ENCODE measurements at regions not wholly inside any gene's neighbourhood (a gene's known extent, or its start where the extent isn't known, plus 50 kb on each side); places are given as distances from the start of the nearest gene placed in this dataset.

GRCh38 chr17:70369391-70369790, 200.1 kb downstream of the KCNJ2 start:
- no peaks in the 10 kb centered on the region for H3K9me3 ChIP-seq (ENCODE audit: control insufficient read depth, low read depth, low read length)
- H3K79me2 ChIP-seq (ENCODE audit: control insufficient read depth, insufficient read depth, low read length): no peaks in the 10 kb centered on the region
- no peak for DNase-seq (ENCODE audit: low read depth, low spot score)
- H3K4me2 ChIP-seq (ENCODE audit: control insufficient read depth, extremely low read depth, insufficient read depth, low read depth, low read length): no peak overlapping the region
- no peak overlapping the region for H3K4me3 ChIP-seq (ENCODE audit: control insufficient read depth in 2 of 3, extremely low read depth in 1 of 3, insufficient read depth in 2 of 3, low read depth in 1 of 3, low read length in 3 of 3)
- TF ChIP-seq EZH2 (IDR thresholded peaks at IDR 0.05; ENCODE audit: low read length): no peak
- no peak for TF ChIP-seq CTCF (optimal IDR thresholded peaks at IDR 0.05 in 1 of 3, IDR thresholded peaks at IDR 0.05 in 1 of 3, conservative IDR thresholded peaks at IDR 0.05 in 1 of 3; ENCODE audit: extremely low read depth in 1 of 3, insufficient read depth in 2 of 3, low read length in 3 of 3)
- no peaks in the 10 kb centered on the region for H3K9me1 ChIP-seq (ENCODE audit: control insufficient read depth, extremely low read depth, insufficient read depth, low read length)
- H2AFZ ChIP-seq (ENCODE audit: control insufficient read depth, low read length): no peak overlapping the region
- H3K27me3 ChIP-seq (ENCODE audit: control insufficient read depth, extremely low read depth, insufficient read depth, low read length): no peaks in the 10 kb centered on the region
- H3K4me1 ChIP-seq (ENCODE audit: control insufficient read depth, extremely low read depth, insufficient read depth, low read length): no peaks in the 10 kb centered on the region
- no peaks in the 10 kb centered on the region for H3K36me3 ChIP-seq (ENCODE audit: control insufficient read depth in 2 of 2, extremely low read depth in 1 of 2, insufficient read depth in 2 of 2, low read length in 2 of 2)
- no peak for FAIRE-seq
- H3K9ac ChIP-seq (ENCODE audit: control insufficient read depth, extremely low read depth, insufficient read depth, low read length): no peak overlapping the region
- H4K20me1 ChIP-seq (ENCODE audit: control insufficient read depth, extremely low read depth, insufficient read depth, low read length): no peaks in the 10 kb centered on the region
- dilution Hi-C loops (cut with MboI; ENCODE audit: extremely low pct_ligation_motif_present, low sequenced_read_pairs): no loop called here
- H3K27ac ChIP-seq (ENCODE audit: control insufficient read depth, insufficient read depth, low read length): no peak overlapping the region

- Histone ChIP-seq H3K4me1 (ENCODE audit: control insufficient read depth, extremely low read depth, insufficient read depth, low read length) (no peaks in the 10 kb centered on the region), H3K4me3 (ENCODE audit: control insufficient read depth in 2 of 3, extremely low read depth in 1 of 3, insufficient read depth in 2 of 3, low read depth in 1 of 3, low read length in 3 of 3) (no peak overlapping the region), H2AFZ (ENCODE audit: control insufficient read depth, low read length) (no peak overlapping the region), H3K4me2 (ENCODE audit: control insufficient read depth, extremely low read depth, insufficient read depth, low read depth, low read length) (no peak overlapping the region), H3K9me1 (ENCODE audit: control insufficient read depth, extremely low read depth, insufficient read depth, low read length) (no peaks in the 10 kb centered on the region), H3K9me3 (ENCODE audit: control insufficient read depth, low read depth, low read length) (no peaks in the 10 kb centered on the region), H3K9ac (ENCODE audit: control insufficient read depth, extremely low read depth, insufficient read depth, low read length) (no peak overlapping the region), H3K27me3 (ENCODE audit: control insufficient read depth, extremely low read depth, insufficient read depth, low read length) (no peaks in the 10 kb centered on the region), H4K20me1 (ENCODE audit: control insufficient read depth, extremely low read depth, insufficient read depth, low read length) (no peaks in the 10 kb centered on the region), H3K27ac (ENCODE audit: control insufficient read depth, insufficient read depth, low read length) (no peak overlapping the region), H3K79me2 (ENCODE audit: control insufficient read depth, insufficient read depth, low read length) (no peaks in the 10 kb centered on the region), H3K36me3 (ENCODE audit: control insufficient read depth in 2 of 2, extremely low read depth in 1 of 2, insufficient read depth in 2 of 2, low read length in 2 of 2) (no peaks in the 10 kb centered on the region)
- FAIRE-seq (no peak), DNase-seq (ENCODE audit: low read depth, low spot score) (no peak)
- dilution Hi-C loops (cut with MboI; ENCODE audit: extremely low pct_ligation_motif_present, low sequenced_read_pairs): no loop called here
- TF ChIP-seq CTCF (optimal IDR thresholded peaks at IDR 0.05 in 1 of 3, IDR thresholded peaks at IDR 0.05 in 1 of 3, conservative IDR thresholded peaks at IDR 0.05 in 1 of 3; ENCODE audit: extremely low read depth in 1 of 3, insufficient read depth in 2 of 3, low read length in 3 of 3): no peak
- no peak for TF ChIP-seq EZH2 (IDR thresholded peaks at IDR 0.05; ENCODE audit: low read length)
Measured at GRCh38 chr17:70370816-70371215, 201.5 kb downstream of the KCNJ2 start.

Measured in keratinocyte (primary cell).